ENCODE measurements at regions not wholly inside any gene's neighbourhood (a gene's known extent, or its start where the extent isn't known, plus 50 kb on each side); places are given as distances from the start of the nearest gene placed in this dataset.
A peak's percentile ranks its signal among the peaks of the same experiment; 100 is the strongest.
"Not testable (repeated sequence)": the region's sequence is repeated elsewhere in the genome, so short reads cannot be mapped to it uniquely, and the experiment has no call there.

DNA sequence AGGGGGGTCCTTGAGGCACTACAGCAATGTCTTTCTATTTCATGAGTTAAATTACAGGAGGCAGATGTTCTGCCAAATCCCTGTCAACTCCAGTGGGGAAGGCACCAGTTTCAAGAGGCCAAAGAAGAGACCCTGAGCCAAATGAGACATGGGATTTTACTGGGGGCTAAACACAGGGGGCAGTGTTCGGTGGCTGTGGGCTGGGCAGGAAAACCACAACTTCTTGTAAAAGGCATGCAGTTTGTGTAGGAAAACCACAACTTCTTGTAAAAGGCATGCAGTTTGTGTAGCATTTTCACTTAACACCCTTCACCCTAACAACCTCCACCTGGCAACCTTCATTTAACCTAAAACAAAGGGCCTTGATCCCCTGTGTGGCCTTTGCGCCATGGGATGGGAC, 61.0 kb downstream of the POLR2M start:
- no peak for DNase-seq

GRCh38 chr15:57769266-57769665, 62.8 kb downstream of the POLR2M start:
- no peak for DNase-seq

GRCh38 chr15:57770495-57770894, 64.0 kb downstream of the POLR2M start:
- DNase-seq, result no peak

GRCh38 chr15:57772223-57772957, 65.9 kb downstream of the POLR2M start:
- DNase-seq, result peak; percentile 23

- no peak for DNase-seq
Measured at GRCh38 chr15:57773051-57773450, 66.5 kb downstream of the POLR2M start.

DNA sequence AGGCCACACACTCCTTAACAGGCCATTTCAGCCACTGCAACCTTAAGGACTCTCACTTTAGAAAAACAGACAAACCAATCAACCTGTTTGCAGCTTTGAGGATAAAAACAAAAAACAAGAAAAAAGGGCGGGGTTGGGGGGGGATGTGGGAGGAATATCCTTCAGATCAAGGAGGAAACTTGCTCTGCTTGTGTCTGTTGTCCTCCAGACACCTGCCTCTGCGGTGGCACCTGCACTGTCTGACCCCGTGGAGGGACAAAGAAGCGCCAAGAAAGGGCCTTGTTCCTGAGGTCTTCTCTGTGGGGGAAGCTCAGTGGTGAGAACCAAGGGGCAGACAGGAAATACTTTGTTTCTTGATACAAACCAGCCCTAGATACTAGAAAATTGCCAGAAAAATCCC, 70.5 kb downstream of the POLR2M start:
- DNase-seq, result no peak

GRCh38 chr15:57780471-57780870, 74.0 kb downstream of the POLR2M start:
- no peak for DNase-seq

- DNase-seq, result no peak
Measured at GRCh38 chr15:57782731-57783130, 76.2 kb downstream of the POLR2M start.

DNA sequence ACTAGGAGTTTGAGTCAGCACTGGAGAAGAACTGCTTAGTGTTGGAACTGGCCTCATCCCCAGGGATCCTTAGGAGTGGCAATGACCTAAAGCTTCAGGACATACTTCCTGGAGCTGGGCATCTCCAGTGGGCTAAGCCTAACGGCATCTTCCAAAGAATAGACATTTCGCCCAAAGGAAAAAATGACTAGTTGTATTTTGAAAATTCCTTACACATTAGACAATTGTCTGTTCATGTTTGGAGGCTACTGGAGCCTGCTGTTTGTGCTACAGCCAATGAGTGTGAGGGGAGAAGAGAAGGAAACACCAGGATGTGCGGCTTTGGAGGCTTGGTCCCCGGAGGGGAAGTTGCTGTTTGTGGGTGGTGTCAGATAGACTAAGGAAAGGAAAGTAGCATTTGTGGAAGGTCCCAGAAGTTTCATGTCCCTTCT, 77.6 kb downstream of the POLR2M start:
- no peak for DNase-seq

- DNase-seq, result no peak
Measured at GRCh38 chr15:57785039-57785438, 78.5 kb downstream of the POLR2M start.

DNA sequence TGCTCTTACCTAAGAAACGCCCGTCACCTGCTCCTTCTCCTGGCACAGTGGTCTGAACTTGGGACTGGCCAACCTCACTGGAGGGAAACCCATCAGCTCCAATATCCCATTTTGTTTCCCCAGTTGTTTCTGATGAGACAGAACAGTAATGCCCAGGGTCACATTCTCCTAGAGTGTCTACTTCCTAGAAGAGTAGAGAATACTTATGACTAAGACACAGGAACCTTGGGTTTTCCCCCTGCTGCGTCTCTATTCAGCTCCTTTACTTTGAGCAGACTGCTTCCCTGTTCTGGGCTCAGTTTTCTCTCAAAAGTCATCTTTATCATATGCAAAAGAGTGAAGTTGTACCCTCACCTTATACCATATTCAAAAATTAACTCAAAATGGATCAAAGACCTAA, 79.4 kb downstream of the POLR2M start:
- DNase-seq, result no peak

GRCh38 chr15:57789225-57789624, 82.7 kb downstream of the POLR2M start:
- no peak for DNase-seq

GRCh38 chr15:57792724-57793449, 86.4 kb downstream of the POLR2M start:
- DNase-seq, result no peak

GRCh38 chr15:57795261-57795660, 88.7 kb downstream of the POLR2M start:
- no peak for DNase-seq

DNA sequence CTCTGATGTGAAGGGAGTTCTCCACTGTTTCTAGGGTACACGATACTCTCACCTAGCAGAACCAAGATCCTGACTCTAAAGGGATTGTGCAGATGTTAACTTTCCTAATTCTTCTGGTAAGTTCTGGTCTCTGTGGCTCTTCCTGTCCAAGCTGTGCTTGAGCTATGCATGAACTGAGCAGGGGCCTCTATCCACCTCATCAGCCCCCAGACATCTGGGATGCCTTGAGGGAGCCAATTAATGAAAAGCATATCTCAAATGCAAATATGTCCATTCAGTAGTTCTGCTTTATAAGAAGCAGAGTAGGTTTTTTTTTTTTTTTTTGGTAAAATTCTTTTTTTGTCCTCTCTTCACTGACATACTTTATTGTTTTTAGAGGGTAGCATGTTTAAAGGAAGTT, 89.6 kb downstream of the POLR2M start:
- DNase-seq, result no peak

DNA sequence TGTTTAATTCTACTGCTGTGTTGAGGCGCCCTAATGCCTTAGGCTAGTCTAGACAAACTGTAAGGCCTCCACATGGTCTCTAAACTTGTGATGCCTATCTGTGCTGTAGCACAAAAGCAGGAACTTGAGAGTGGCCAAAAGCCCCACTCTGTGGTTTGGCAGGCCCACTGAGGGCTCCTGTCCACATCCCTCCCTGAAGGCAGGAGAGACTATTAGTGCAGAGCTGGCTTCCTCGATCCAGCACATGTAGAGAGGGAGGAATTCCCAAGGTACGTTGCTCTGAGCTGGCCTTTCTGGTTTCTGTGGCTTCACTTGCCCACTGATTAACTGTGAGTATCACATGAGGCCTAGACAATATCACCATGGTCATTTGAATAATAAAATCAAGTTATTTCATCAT, 90.6 kb downstream of the POLR2M start:
- DNase-seq, result no peak

GRCh38 chr15:57797568-57798267, 91.2 kb downstream of the POLR2M start:
- no peak for DNase-seq

DNA sequence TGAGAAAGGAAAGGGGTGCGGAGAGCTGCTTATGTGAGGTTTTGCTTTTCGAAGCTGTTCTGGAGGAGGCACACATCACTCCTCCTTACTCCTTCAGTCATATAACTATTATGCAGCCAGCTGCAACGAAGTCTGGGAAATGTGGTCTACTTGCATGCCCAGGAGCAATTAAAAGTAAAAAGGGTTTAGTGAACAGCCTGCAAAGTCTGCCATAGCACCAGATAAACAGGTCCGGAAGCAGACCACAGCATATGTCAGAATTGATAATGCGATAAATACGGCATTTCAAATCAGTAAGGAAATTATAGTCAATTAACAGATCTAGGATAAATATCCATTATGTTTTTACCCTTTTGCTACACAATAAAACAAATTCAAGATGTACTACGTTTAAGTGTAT, 99.5 kb downstream of the POLR2M start:
- DNase-seq, result no peak

GRCh38 chr15:57809285-57809684, 102.8 kb downstream of the POLR2M start:
- DNase-seq, result not testable (repeated sequence)

DNA sequence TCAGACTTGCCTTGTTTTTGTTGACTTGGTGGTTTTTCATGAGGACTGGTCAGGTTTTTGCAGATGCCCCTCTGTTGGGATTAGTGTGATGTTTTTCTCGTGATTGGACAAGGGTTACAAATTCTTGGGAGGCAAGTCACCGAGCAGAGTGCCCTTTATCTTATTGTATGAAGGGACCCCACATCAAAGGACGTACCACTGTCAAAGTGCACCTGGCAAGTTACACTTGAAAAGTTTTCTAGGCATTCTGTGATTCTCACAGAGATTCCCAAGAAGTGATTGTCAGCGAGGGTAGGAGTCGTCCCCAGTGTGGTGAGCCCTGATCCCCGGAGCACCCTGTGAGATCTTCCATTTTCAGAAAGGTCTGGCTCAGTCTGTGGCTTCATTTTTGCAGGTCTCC, 110.1 kb downstream of the POLR2M start:
- no peak for DNase-seq

DNA sequence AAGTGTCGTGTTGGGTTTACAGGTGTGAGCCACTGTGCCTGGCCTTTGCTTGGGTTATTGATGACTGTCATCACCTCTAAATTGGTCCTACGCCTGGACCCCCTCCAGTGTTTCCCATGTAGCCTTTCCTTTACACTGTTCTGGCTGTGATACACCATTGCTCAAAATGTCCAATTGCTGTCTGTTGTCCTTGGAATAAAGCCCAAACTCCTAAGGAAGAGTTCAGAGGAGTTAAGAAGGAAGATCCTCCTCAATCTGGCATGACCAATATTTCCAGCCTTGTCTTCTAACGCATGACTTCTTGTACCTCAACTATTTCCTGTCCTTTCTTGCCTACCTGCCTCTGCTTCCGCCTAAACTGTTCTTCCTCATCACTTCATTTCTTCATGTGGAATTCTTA, 113.1 kb downstream of the POLR2M start:
- no peak for DNase-seq

- no peak for DNase-seq
Measured at GRCh38 chr15:57820119-57820518, 113.6 kb downstream of the POLR2M start.

- DNase-seq, result no peak
Measured at GRCh38 chr15:57821826-57822225, 115.3 kb downstream of the POLR2M start.

GRCh38 chr15:57823325-57823882, 116.9 kb downstream of the POLR2M start:
- DNase-seq, result no peak

Data from NCI-H526 treated with DMSO at 0.1 percent for 48 hours (cell line).